Stimulated activated naive CD8-positive, alpha-beta T cell treated with anti-CD3 and anti-CD28 coated beads, Interleukin-15, Interleukin-2, amounts not matched to agents 100 ng/mL and 50 ng/mL, for 24 hours (primary cell): ENCODE measurements at regions not wholly inside any gene's neighbourhood (a gene's known extent, or its start where the extent isn't known, plus 50 kb on each side); places are given as distances from the start of the nearest gene placed in this dataset.

ENCODE experiments used
- H3K27ac Mint-ChIP-seq: one replicate; pipeline ENCODE4 v1.8.0; 2021; ENCODE audit warnings: mild to moderate bottlenecking, mixed read lengths
- H3K27me3 Mint-ChIP-seq: one replicate; pipeline ENCODE4 v1.8.0; 2021; ENCODE audit warnings: mixed read lengths
- H3K36me3 Mint-ChIP-seq: one replicate; pipeline ENCODE4 v1.8.0; 2021; ENCODE audit warnings: low read depth, mixed read lengths
- H3K4me1 Mint-ChIP-seq: one replicate; pipeline ENCODE4 v1.8.0; 2021; ENCODE audit warnings: low read depth, mixed read lengths
- H3K4me3 Mint-ChIP-seq: one replicate; pipeline ENCODE4 v1.8.0; 2021; ENCODE audit warnings: mild to moderate bottlenecking, mixed read lengths
- H3K9me3 Mint-ChIP-seq: one replicate; pipeline ENCODE4 v1.8.0; 2021; ENCODE audit warnings: mixed read lengths

DNA sequence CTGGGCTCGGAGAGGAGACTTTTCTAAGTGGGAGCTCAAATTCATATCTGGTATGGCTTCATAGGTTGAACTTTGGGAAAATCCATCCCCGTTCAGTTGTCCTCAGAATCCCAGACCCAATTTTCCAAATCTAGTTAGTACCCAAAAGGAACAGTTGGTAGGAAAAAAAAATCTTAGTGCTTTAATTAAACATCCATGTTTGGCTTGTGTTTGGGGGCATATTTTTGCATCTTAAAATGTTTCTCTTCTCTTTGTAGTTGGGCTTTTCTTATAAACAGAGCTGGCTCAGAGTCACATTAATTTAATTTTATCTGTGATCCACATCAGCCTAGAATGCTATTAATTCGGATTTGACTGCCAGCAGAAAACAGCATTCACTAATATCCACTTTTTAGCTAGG lies 165.9 kb downstream of the BUB3 start:
- Mint-ChIP-seq H3K9me3 (no peaks in the 10 kb centered on the region), H3K4me3 (no peak overlapping the region), H3K27me3 (no peaks in the 10 kb centered on the region), H3K36me3 (no peaks in the 10 kb centered on the region), H3K27ac (peak overlapping the region; percentile 14), H3K4me1 (peaks cover 28% of the 10 kb centered on the region)

DNA sequence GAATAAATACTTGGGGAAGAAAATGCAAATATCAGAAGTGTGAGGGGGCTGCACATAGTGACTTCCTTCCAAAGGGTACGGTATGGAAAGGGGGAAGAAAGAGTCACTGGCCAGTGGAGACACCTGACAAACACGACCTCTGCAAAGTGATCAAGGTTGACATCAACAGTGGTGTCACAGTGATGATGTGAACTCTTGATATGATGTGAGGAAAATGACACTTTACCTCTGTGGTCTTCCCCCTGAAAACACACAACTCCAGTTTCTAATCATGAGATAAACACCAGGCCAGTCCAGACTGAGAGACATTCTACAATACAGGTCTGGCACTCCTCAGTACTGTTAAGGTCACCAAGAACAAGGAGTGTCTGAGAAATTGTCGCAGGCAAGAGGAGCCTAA lies 169.7 kb downstream of the BUB3 start:
- H3K36me3 Mint-ChIP-seq, result peaks cover 13% of the 10 kb centered on the region
- peaks cover 8% of the 10 kb centered on the region for H3K27me3 Mint-ChIP-seq
- H3K9me3 Mint-ChIP-seq, result peaks cover 15% of the 10 kb centered on the region
- H3K4me1 Mint-ChIP-seq, result peaks cover 27% of the 10 kb centered on the region
- H3K4me3 Mint-ChIP-seq, result no peak overlapping the region
- H3K27ac Mint-ChIP-seq, result peak overlapping the region; percentile 74

DNA sequence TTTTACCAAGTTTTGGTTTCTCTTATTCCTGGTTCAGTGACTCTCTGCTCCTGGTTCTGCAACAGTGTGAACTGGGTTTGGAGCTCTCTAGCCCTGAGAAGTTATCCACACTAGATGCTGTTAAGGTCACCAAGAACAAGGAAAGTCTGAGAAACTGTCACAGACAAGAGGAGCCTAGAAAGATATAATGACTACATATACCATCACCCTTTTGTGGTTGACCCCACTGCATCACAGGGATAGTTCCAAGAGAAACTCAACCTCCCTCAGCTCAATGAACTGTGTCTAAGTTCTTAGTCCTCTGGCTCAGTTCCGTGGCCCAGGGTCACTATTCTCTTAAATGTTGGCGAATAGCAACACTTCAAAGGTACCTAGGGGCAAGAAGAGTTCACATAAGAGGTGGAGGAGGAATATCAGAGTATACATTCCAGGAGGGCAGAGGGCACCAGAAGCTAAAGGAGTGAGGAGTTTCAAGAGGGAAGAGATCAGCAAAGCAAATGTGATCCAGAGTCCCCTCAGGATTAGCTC lies 171.5 kb downstream of the BUB3 start:
- Mint-ChIP-seq H3K36me3 (peaks cover 13% of the 10 kb centered on the region), H3K27me3 (peaks cover 8% of the 10 kb centered on the region), H3K4me3 (no peak overlapping the region), H3K9me3 (peaks cover 15% of the 10 kb centered on the region), H3K4me1 (peaks cover 22% of the 10 kb centered on the region), H3K27ac (peak overlapping the region; percentile 80)

DNA sequence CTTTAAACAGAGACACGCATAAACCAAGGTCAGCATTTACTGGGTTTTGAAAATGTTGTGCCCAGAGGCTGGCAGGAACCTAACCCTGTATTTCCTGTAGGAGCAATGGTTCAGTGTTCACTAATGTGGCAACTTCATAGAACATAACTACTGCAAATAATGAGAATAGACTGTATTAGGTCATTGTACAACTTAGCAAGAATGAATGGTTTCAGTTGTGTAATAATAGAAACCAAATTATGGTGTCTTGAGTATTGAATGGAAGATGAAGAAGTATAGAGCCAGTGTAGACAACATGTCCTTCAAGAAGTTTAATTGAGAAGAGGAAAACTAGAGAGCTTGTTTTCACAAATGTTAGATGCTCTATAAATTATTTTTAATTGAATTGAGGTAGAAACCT lies 172.5 kb downstream of the BUB3 start:
- H3K36me3 Mint-ChIP-seq, result peaks cover 13% of the 10 kb centered on the region
- H3K9me3 Mint-ChIP-seq, result peaks cover 15% of the 10 kb centered on the region
- H3K4me3 Mint-ChIP-seq, result no peak overlapping the region
- peaks cover 13% of the 10 kb centered on the region for H3K27me3 Mint-ChIP-seq
- H3K4me1 Mint-ChIP-seq, result peaks cover 22% of the 10 kb centered on the region
- H3K27ac Mint-ChIP-seq, result no peak overlapping the region

DNA sequence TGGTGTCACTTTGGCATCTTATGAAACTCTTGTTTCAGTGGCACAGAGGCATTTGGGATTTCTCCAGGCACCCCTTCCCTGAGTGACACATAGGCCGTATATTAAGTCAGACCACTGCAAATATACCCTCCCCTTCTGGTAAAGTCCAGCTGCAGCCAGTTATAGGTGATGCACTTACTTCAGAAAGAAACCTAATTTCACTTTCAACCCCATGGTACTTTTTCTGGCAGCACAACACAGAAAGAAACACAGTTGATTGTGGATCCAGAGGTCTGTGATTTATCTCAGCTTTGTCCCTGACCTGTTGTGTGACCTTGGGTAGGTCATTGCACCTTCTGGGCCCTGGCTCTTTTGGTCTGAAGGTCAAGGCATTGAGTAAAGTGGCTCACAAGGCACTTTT lies 173.2 kb downstream of the BUB3 start:
- Mint-ChIP-seq H3K27ac (no peak overlapping the region), H3K4me3 (no peak overlapping the region), H3K27me3 (peaks cover 13% of the 10 kb centered on the region), H3K4me1 (peaks cover 22% of the 10 kb centered on the region), H3K9me3 (peaks cover 15% of the 10 kb centered on the region), H3K36me3 (peaks cover 13% of the 10 kb centered on the region)

DNA sequence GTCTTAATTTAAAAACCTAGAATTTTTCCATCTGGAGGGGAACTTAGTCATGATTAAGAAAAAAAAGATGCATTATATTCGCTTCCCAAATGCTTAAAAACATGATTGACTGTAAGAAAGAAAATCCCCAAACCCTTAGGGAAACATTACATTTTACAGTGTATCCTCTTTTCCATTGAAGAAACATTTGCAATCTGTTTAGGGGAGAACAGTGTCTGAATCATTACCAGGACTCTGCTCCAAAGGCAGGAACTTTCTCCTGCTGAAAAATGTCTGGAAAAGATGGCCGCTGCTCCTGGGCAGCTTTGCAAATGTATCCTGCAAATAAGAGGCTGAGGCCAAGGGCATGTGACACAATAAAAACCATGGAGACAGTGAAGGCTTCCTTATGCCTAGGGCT lies 173.7 kb downstream of the BUB3 start:
- Mint-ChIP-seq H3K27me3 (peaks cover 13% of the 10 kb centered on the region), H3K4me1 (peaks cover 22% of the 10 kb centered on the region), H3K4me3 (no peak overlapping the region), H3K9me3 (peaks cover 15% of the 10 kb centered on the region), H3K27ac (no peak overlapping the region), H3K36me3 (peaks cover 13% of the 10 kb centered on the region)

DNA sequence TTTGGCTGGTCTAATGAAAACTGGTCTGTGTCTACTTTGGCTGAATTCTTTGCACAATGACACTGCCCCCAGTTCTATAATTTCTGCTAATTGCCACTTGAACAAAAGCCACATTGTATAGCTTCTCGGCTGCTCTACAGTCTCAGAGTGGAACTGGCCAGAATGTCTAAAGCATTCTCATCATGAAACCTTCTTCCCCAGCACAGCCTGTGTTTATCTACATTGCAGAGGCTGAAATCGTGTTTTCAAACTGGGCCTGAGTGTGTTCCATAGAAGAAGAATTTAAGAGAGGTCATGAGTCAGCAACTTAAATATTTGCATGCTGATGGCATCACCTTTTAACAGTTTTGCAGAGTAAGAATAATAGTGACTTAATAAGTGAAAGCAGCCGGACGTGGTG lies 177.2 kb downstream of the BUB3 start:
- Mint-ChIP-seq H3K4me1 (no peaks in the 10 kb centered on the region), H3K27ac (no peak overlapping the region), H3K9me3 (peaks cover 10% of the 10 kb centered on the region), H3K36me3 (peaks cover 5% of the 10 kb centered on the region), H3K4me3 (no peak overlapping the region), H3K27me3 (peaks cover 13% of the 10 kb centered on the region)

DNA sequence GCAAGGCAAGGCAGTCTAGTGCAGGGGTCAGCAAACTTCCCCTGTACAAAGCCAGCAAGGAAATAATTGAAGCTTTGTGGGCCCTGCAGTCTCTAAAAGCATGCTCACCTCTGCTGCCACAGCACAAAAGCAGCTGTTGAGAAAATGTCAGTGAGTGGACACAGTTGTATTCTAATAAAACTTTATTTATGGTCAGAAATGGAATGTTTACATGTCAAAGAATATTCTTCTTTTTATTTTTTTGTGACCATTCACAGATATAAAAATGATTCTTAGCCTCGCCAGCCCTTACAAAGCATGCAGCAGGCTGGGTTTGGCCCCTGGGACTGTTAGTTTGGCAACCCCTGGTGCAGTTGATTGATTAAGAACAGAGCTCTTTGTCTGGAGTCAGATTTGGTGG lies 192.4 kb downstream of the BUB3 start:
- no peak overlapping the region for H3K4me3 Mint-ChIP-seq
- H3K36me3 Mint-ChIP-seq, result no peaks in the 10 kb centered on the region
- H3K27ac Mint-ChIP-seq, result no peak overlapping the region
- no peaks in the 10 kb centered on the region for H3K9me3 Mint-ChIP-seq
- no peaks in the 10 kb centered on the region for H3K4me1 Mint-ChIP-seq
- H3K27me3 Mint-ChIP-seq, result no peaks in the 10 kb centered on the region

DNA sequence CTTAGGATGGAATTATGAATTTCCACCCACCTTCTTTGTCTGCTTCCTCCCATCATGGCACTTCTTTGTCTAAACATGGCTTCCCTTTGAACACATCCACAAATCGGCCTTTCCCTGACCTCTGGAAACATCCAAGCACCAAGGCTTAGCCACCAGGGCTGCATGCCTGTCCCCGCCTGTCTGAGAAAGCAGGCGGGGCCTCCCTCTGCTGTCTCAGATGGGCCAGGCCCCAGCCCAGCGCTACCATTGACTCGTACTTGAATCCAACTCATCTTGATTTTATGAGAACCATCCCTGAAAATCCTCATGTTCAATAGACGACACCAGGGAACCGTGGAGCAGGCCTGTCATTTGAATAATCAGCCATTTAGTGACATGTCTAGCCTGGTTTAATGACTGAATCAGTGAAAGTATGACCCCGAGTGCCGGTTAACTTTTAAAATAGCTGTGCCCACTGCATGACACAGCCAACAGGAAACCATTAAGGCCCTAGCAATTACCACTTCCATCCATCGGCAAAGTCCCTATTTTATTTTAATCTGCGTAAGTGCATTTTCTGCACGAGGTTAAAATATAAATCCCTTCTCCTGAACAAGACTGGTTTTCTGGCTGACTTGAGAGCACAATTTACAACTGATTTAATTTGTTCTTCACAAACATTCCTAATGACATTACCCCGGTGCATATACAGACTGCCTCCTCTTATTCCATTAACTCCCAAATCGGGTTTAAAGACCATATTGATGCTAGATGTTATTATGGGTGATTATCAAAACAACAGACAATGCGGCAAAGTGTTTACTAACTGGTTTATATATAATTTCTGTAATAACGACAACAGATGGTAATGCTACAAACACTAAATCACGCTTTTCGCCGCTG lies 194.7 kb downstream of the BUB3 start:
- H3K36me3 Mint-ChIP-seq, result no peaks in the 10 kb centered on the region
- no peaks in the 10 kb centered on the region for H3K4me1 Mint-ChIP-seq
- no peak overlapping the region for H3K27ac Mint-ChIP-seq
- no peak overlapping the region for H3K4me3 Mint-ChIP-seq
- H3K9me3 Mint-ChIP-seq, result no peaks in the 10 kb centered on the region
- H3K27me3 Mint-ChIP-seq, result no peaks in the 10 kb centered on the region

DNA sequence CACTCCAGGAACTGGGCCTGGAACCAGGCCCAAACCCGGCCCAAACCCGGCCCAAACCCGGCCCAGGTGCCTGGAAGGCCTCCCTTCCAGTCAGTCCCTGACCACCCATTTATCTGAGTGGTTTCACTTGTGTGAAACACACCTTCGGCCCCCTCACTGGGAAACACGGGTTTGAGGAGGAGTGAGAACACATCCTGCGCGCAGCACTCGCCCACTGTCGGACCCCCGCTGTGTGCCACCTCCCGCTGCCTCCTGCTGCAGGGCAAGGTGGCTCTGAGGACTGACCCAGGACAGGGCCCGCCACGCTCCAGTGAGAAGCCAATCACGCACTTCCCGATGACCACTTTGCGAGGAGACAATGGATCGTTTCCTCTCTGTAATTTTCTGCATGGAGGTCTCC lies 197.5 kb downstream of the BUB3 start:
- no peaks in the 10 kb centered on the region for H3K9me3 Mint-ChIP-seq
- no peak overlapping the region for H3K27ac Mint-ChIP-seq
- H3K27me3 Mint-ChIP-seq, result peaks cover 10% of the 10 kb centered on the region
- H3K36me3 Mint-ChIP-seq, result no peaks in the 10 kb centered on the region
- no peaks in the 10 kb centered on the region for H3K4me1 Mint-ChIP-seq
- H3K4me3 Mint-ChIP-seq, result no peak overlapping the region

DNA sequence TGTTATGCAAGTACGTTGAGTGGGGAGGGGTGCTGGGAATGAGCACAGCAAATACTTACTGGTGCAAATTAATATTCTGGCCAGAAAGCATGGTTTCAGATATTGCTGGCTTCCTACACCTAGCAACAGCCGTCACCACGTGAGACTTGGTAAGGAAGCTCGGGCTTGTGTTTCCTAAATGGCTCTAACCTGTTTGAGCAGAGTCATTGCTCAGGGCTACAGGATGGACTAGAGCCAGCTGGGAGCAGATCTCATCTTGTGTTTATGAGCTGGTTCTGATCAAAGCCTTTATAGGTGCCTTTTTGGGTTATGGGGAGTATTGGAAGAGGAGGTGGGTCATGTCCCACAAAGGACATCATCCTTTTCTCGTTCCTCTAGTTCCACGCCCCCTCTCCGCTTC lies 200.3 kb downstream of the BUB3 start:
- no peaks in the 10 kb centered on the region for H3K36me3 Mint-ChIP-seq
- no peaks in the 10 kb centered on the region for H3K9me3 Mint-ChIP-seq
- no peak overlapping the region for H3K4me3 Mint-ChIP-seq
- no peaks in the 10 kb centered on the region for H3K4me1 Mint-ChIP-seq
- H3K27me3 Mint-ChIP-seq, result peaks cover 10% of the 10 kb centered on the region
- H3K27ac Mint-ChIP-seq, result no peak overlapping the region

DNA sequence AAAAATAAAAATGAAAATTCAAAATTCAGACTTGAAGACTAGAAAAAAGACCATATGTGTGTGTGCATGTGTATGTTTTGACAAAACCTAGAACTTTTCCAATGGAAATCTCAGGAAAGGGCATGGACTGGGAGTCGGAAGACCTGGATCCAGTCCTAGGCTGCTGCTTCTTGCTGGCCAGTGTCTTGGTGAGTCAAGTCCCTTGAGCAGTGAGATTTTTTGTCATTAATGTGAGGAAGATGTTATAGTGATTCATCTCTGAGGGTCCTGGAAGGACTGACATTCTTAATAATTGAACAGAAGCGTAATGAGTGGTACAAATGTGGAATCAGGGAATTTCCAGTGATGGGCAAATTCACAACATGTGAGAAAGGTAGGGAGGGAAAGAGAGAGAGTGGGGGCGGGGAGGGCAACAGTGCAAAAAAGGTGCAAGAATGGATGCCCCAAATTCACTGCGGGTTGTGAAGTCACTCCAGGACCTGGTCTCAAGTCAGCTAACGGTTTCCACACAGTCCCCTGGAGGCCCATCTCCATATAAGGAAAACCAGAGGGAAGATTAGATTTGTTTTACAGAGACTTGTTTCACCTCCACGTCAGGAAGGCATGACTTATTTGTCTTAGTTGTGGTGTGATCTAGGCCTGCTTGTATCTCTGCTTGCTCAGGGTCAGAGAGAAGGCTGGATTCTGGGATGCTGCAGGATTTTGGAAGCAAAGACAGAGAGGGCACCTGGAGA lies 201.7 kb downstream of the BUB3 start:
- no peaks in the 10 kb centered on the region for H3K4me1 Mint-ChIP-seq
- no peak overlapping the region for H3K4me3 Mint-ChIP-seq
- H3K27ac Mint-ChIP-seq, result no peak overlapping the region
- no peaks in the 10 kb centered on the region for H3K36me3 Mint-ChIP-seq
- no peaks in the 10 kb centered on the region for H3K9me3 Mint-ChIP-seq
- H3K27me3 Mint-ChIP-seq, result peaks cover 10% of the 10 kb centered on the region

DNA sequence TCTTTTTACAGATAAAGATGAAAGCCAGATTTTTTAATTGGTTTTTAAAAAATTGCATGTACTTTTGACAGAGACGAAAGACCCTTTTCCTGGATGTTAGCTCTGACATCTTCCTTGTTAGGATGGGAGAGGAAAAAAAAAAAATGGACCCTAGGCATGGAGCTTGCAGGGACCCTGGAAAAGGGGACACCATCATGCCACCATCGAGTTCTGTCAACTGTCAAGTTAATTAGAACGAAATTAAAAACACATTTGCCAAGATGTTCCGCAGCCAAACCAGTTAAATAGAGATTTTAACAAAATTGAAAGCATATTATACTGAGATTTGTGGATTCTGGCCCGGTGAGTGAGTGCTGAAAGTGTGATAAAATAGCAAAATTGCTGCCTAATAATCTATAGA lies 202.6 kb downstream of the BUB3 start:
- no peaks in the 10 kb centered on the region for H3K9me3 Mint-ChIP-seq
- H3K4me3 Mint-ChIP-seq, result no peak overlapping the region
- H3K27me3 Mint-ChIP-seq, result peaks cover 10% of the 10 kb centered on the region
- H3K27ac Mint-ChIP-seq, result no peak overlapping the region
- no peaks in the 10 kb centered on the region for H3K4me1 Mint-ChIP-seq
- H3K36me3 Mint-ChIP-seq, result no peaks in the 10 kb centered on the region

DNA sequence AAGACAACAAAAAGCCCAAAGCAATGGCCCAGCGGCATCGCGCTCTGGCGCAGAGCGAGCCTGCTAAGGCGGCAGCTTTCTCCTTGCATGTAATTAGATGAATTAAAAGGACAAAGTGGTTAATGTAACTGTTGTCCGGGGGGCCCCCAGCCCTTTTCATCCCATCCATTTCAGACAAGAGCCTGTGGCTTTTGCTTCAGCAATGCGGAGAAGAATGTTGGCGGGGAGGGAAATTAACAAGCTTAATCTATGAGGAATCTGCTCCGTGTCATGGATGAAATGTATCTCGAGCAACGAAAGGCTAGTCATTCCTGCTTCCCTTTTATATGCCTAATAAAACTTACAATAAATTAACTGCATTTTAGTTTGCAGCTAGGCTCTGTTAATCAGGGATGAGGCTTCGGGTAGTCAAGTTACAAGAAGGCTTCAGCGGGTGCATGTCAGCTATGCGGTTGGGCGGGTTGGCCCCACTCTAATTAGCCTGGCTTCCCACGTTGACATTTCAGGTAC lies 203.3 kb downstream of the BUB3 start:
- H3K4me1 Mint-ChIP-seq, result no peaks in the 10 kb centered on the region
- H3K9me3 Mint-ChIP-seq, result no peaks in the 10 kb centered on the region
- H3K36me3 Mint-ChIP-seq, result no peaks in the 10 kb centered on the region
- H3K27ac Mint-ChIP-seq, result no peak overlapping the region
- H3K27me3 Mint-ChIP-seq, result peaks cover 10% of the 10 kb centered on the region
- no peak overlapping the region for H3K4me3 Mint-ChIP-seq

DNA sequence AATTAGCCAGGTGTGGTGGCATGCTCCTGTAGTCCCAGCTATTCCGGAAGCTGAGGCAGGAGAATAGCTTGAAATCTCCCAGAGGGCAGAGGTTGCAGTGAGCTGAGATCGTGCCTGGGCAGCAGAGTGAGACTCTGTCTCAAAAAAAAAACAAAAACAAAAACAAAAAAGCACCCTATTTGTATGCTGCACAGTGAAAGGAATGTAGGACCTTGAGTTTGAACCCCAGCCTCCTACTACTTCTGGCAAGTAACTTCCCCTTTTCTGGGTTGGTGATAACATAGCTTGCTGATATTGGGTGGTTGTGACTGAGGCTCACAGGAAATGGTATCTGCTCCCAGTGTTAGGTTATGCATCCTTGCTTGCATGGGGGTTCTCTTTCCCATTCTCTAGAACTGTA lies 205.3 kb downstream of the BUB3 start:
- Mint-ChIP-seq H3K36me3 (no peaks in the 10 kb centered on the region), H3K4me3 (no peak overlapping the region), H3K9me3 (no peaks in the 10 kb centered on the region), H3K4me1 (no peaks in the 10 kb centered on the region), H3K27ac (no peak overlapping the region), H3K27me3 (peaks cover 10% of the 10 kb centered on the region)
